Activated CD8-positive, alpha-beta T cell treated with anti-CD3 and anti-CD28 coated beads for 36 hours (primary cell): ENCODE measurements at regions not wholly inside any gene's neighbourhood (a gene's known extent, or its start where the extent isn't known, plus 50 kb on each side); places are given as distances from the start of the nearest gene placed in this dataset.

ENCODE experiments used
- ATAC-seq: fragments of 200-7000 bp; cut with Tn5 transposase; one replicate; pipeline ENCODE4 v1.10.0; 2021; ENCODE audit warnings: mild to moderate bottlenecking, moderate library complexity
- CTCF ChIA-PET: fragments of 350-600 bp; sonication (Branson Sonifier 250); formaldehyde crosslinking; loops from one replicate; lab custom pipeline; 2021; ENCODE audit warnings: antibody characterized with exemption; lab: Charles Lee
- POLR2A ChIA-PET: fragments of 350-600 bp; sonication (Branson Sonifier 250); formaldehyde crosslinking; loops from one replicate; lab custom pipeline; 2021; ENCODE audit warnings: antibody characterized with exemption; lab: Charles Lee
- DNase-seq: peaks from one replicate; pipeline ENCODE4 v3.0.0-alpha.2; 2020
- H3K27ac Mint-ChIP-seq: one replicate; pipeline ENCODE4 v1.8.0; 2021; ENCODE audit warnings: mild to moderate bottlenecking, mixed read lengths
- H3K27me3 Mint-ChIP-seq: one replicate; pipeline ENCODE4 v1.8.0; 2021; ENCODE audit warnings: mixed read lengths
- H3K36me3 Mint-ChIP-seq: one replicate; pipeline ENCODE4 v1.8.0; 2021; ENCODE audit warnings: low read depth, mixed read lengths
- H3K4me1 Mint-ChIP-seq: one replicate; pipeline ENCODE4 v1.8.0; 2021; ENCODE audit warnings: low read depth, mixed read lengths
- H3K4me3 Mint-ChIP-seq: one replicate; pipeline ENCODE4 v1.8.0; 2021; ENCODE audit warnings: mild to moderate bottlenecking, moderate library complexity, mixed read lengths
- H3K9me3 Mint-ChIP-seq: one replicate; pipeline ENCODE4 v1.8.0; 2021; ENCODE audit warnings: mixed read lengths
- intact Hi-C: fragments of 100-400 bp; cut with micrococcal nuclease; formaldehyde crosslinking; loops from one replicate; pipeline ENCODE4 v1.10.0; 2022
- TF ChIP-seq, protein P1 (sequence below): fragments of 200-600 bp; IDR thresholded peaks from one replicate; pipeline ENCODE4 v1.8.0; 2022; ENCODE audit warnings: antibody characterized with exemption, mild to moderate bottlenecking

GRCh38 chr4:135949931-135950330, 1582.4 kb downstream of the PCDH18 start:
- ATAC-seq (no peak), DNase-seq (no peak)
- Mint-ChIP-seq H3K9me3 (peaks cover 6% of the 10 kb centered on the region), H3K4me1 (no peaks in the 10 kb centered on the region), H3K4me3 (no peak overlapping the region), H3K27me3 (no peaks in the 10 kb centered on the region), H3K27ac (no peak overlapping the region), H3K36me3 (no peaks in the 10 kb centered on the region)
- ChIA-PET CTCF (no interaction called here), POLR2A (no interaction called here)
- intact Hi-C loops, result no loop called here
- TF ChIP-seq, protein P1, sequence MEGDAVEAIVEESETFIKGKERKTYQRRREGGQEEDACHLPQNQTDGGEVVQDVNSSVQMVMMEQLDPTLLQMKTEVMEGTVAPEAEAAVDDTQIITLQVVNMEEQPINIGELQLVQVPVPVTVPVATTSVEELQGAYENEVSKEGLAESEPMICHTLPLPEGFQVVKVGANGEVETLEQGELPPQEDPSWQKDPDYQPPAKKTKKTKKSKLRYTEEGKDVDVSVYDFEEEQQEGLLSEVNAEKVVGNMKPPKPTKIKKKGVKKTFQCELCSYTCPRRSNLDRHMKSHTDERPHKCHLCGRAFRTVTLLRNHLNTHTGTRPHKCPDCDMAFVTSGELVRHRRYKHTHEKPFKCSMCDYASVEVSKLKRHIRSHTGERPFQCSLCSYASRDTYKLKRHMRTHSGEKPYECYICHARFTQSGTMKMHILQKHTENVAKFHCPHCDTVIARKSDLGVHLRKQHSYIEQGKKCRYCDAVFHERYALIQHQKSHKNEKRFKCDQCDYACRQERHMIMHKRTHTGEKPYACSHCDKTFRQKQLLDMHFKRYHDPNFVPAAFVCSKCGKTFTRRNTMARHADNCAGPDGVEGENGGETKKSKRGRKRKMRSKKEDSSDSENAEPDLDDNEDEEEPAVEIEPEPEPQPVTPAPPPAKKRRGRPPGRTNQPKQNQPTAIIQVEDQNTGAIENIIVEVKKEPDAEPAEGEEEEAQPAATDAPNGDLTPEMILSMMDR, result no peak

- no peaks in the 10 kb centered on the region for H3K4me1 Mint-ChIP-seq
- peaks cover 2% of the 10 kb centered on the region for H3K9me3 Mint-ChIP-seq
- TF ChIP-seq, protein P1, result no peak
- ChIA-PET POLR2A (no interaction called here), CTCF (no interaction called here)
- H3K36me3 Mint-ChIP-seq, result no peaks in the 10 kb centered on the region
- DNase-seq (no peak), ATAC-seq (no peak)
- intact Hi-C loops, result no loop called here
- H3K27ac Mint-ChIP-seq, result no peak overlapping the region
- no peaks in the 10 kb centered on the region for H3K27me3 Mint-ChIP-seq
- H3K4me3 Mint-ChIP-seq, result no peak overlapping the region
Measured at GRCh38 chr4:135948797-135949196, 1583.5 kb downstream of the PCDH18 start.

DNA sequence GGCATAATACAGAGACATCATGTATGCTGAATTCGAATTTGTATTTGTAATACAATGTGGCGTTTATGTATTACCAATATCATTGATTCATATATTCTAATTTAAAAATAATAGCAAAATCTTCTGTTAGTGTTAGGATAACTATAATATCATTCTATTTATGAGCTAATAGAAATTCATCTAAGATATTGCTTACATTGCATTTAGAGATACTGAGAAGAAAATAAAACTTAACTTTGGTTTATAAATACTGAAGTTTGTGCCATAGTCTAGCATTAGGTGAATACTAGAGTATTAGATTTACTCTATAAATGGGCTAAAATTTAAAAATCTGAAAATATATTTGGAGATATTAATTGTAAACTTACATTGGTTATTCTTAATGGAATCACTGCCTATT, 1590.6 kb downstream of the PCDH18 start:
- Mint-ChIP-seq H3K27me3 (no peaks in the 10 kb centered on the region), H3K4me1 (no peaks in the 10 kb centered on the region), H3K27ac (no peak overlapping the region), H3K4me3 (no peak overlapping the region), H3K36me3 (no peaks in the 10 kb centered on the region), H3K9me3 (peaks cover 5% of the 10 kb centered on the region)
- DNase-seq (no peak), ATAC-seq (no peak)
- TF ChIP-seq, protein P1, result no peak
- ChIA-PET POLR2A (no interaction called here), CTCF (no interaction called here)
- intact Hi-C loops, result no loop called here

GRCh38 chr4:135934026-135934425, 1598.3 kb downstream of the PCDH18 start:
- ATAC-seq (no peak), DNase-seq (no peak)
- H3K36me3 Mint-ChIP-seq, result no peaks in the 10 kb centered on the region
- intact Hi-C loops, result no loop called here
- ChIA-PET POLR2A (no interaction called here), CTCF (no interaction called here)
- H3K27me3 Mint-ChIP-seq, result no peaks in the 10 kb centered on the region
- no peaks in the 10 kb centered on the region for H3K4me1 Mint-ChIP-seq
- H3K27ac Mint-ChIP-seq, result no peak overlapping the region
- TF ChIP-seq, protein P1, result no peak
- peaks cover 15% of the 10 kb centered on the region for H3K9me3 Mint-ChIP-seq
- H3K4me3 Mint-ChIP-seq, result no peak overlapping the region

- TF ChIP-seq, protein P1, result no peak
- peaks cover 18% of the 10 kb centered on the region for H3K9me3 Mint-ChIP-seq
Measured at GRCh38 chr4:135927651-135928050, 1604.6 kb downstream of the PCDH18 start.

More at GRCh38 chr4:135927651-135928050, 1604.6 kb downstream of the PCDH18 start:
- H3K4me3 Mint-ChIP-seq, result no peak overlapping the region
- no peaks in the 10 kb centered on the region for H3K4me1 Mint-ChIP-seq
- ATAC-seq, result no peak
- intact Hi-C loops, result no loop called here
- no peak overlapping the region for H3K27ac Mint-ChIP-seq
- CTCF ChIA-PET, result no interaction called here
- POLR2A ChIA-PET, result no interaction called here
- no peak for DNase-seq
- H3K27me3 Mint-ChIP-seq, result no peaks in the 10 kb centered on the region
- H3K36me3 Mint-ChIP-seq, result no peaks in the 10 kb centered on the region
